HT1080 (cell line): ENCODE measurements at regions not wholly inside any gene's neighbourhood (a gene's known extent, or its start where the extent isn't known, plus 50 kb on each side); places are given as distances from the start of the nearest gene placed in this dataset.

Source experiments
- DNase-seq: peaks from one replicate; pipeline ENCODE4 v3.0.0-alpha.2; 2015; ENCODE audit warnings: low read depth

GRCh38 chr13:106241974-106242953 lies 293.2 kb downstream of the EFNB2 start:
- DNase-seq, result no peak

GRCh38 chr13:106238690-106239089 lies 296.8 kb downstream of the EFNB2 start:
- no peak for DNase-seq

- DNase-seq, result no peak
Measured at GRCh38 chr13:106234636-106235035, 300.8 kb downstream of the EFNB2 start.

GRCh38 chr13:106233134-106233735 lies 302.2 kb downstream of the EFNB2 start:
- DNase-seq, result no peak

GRCh38 chr13:106232681-106233080 lies 302.8 kb downstream of the EFNB2 start:
- DNase-seq, result no peak

GRCh38 chr13:106230450-106230849 lies 305.0 kb downstream of the EFNB2 start:
- DNase-seq, result peak; percentile 54

- DNase-seq, result no peak
Measured at GRCh38 chr13:106225126-106225525, 310.3 kb downstream of the EFNB2 start.

GRCh38 chr13:106220211-106220610 lies 315.3 kb downstream of the EFNB2 start:
- no peak for DNase-seq

- no peak for DNase-seq
Measured at GRCh38 chr13:106213028-106213757, 322.3 kb downstream of the EFNB2 start.

- no peak for DNase-seq
Measured at GRCh38 chr13:106212386-106213010, 323.0 kb downstream of the EFNB2 start.

- no peak for DNase-seq
Measured at GRCh38 chr13:106210324-106210723, 325.1 kb downstream of the EFNB2 start.

GRCh38 chr13:106205871-106206270 lies 329.6 kb downstream of the EFNB2 start:
- DNase-seq, result no peak

- no peak for DNase-seq
Measured at GRCh38 chr13:106197496-106197895, 338.0 kb downstream of the EFNB2 start.

GRCh38 chr13:106187501-106188095 lies 347.9 kb downstream of the EFNB2 start:
- no peak for DNase-seq

- no peak for DNase-seq
Measured at GRCh38 chr13:106187101-106187500, 348.4 kb downstream of the EFNB2 start.

GRCh38 chr13:106186366-106187030 lies 349.0 kb downstream of the EFNB2 start:
- peak; percentile 74 for DNase-seq

GRCh38 chr13:106184790-106185189 lies 350.7 kb downstream of the EFNB2 start:
- DNase-seq, result no peak

GRCh38 chr13:106183410-106184065 lies 351.9 kb downstream of the EFNB2 start:
- no peak for DNase-seq

- DNase-seq, result peak; percentile 97
Measured at GRCh38 chr13:106182404-106182803, 353.1 kb downstream of the EFNB2 start.

- DNase-seq, result no peak
Measured at GRCh38 chr13:106178816-106179215, 356.6 kb downstream of the EFNB2 start.
